NCI-H2227 treated with DMSO at 0.1 percent for 48 hours (cell line): ENCODE measurements at regions not wholly inside any gene's neighbourhood (a gene's known extent, or its start where the extent isn't known, plus 50 kb on each side); places are given as distances from the start of the nearest gene placed in this dataset.

Experiments used
- DNase-seq: peaks from one replicate; lab custom pipeline; 2025; lab: John Stamatoyannopoulos, UW

- DNase-seq, result no peak
Measured at GRCh38 chr1:108050911-108051629, 86.1 kb upstream of the VAV3 start.

GRCh38 chr1:108050158-108050557 lies 85.2 kb upstream of the VAV3 start:
- DNase-seq, result no peak

- no peak for DNase-seq
Measured at GRCh38 chr1:108049178-108049819, 84.3 kb upstream of the VAV3 start.

- no peak for DNase-seq
Measured at GRCh38 chr1:108048301-108049177, 83.6 kb upstream of the VAV3 start.

GRCh38 chr1:108047085-108047484 lies 82.1 kb upstream of the VAV3 start:
- DNase-seq, result no peak

GRCh38 chr1:108046026-108046425 lies 81.0 kb upstream of the VAV3 start:
- no peak for DNase-seq

- DNase-seq, result no peak
Measured at GRCh38 chr1:108045460-108045859, 80.5 kb upstream of the VAV3 start.

- no peak for DNase-seq
Measured at GRCh38 chr1:108044318-108044717, 79.3 kb upstream of the VAV3 start.

- no peak for DNase-seq
Measured at GRCh38 chr1:108043707-108044106, 78.7 kb upstream of the VAV3 start.

GRCh38 chr1:108042610-108043009 lies 77.6 kb upstream of the VAV3 start:
- no peak for DNase-seq

- DNase-seq, result no peak
Measured at GRCh38 chr1:108041360-108042142, 76.6 kb upstream of the VAV3 start.

GRCh38 chr1:108038653-108039236 lies 73.8 kb upstream of the VAV3 start:
- DNase-seq, result no peak

- DNase-seq, result no peak
Measured at GRCh38 chr1:108036796-108037562, 72.0 kb upstream of the VAV3 start.

- DNase-seq, result no peak
Measured at GRCh38 chr1:108034396-108034795, 69.4 kb upstream of the VAV3 start.

GRCh38 chr1:108033550-108033951 lies 68.6 kb upstream of the VAV3 start:
- no peak for DNase-seq

- DNase-seq, result no peak
Measured at GRCh38 chr1:108028841-108029388, 63.9 kb upstream of the VAV3 start.

GRCh38 chr1:108027389-108027788 lies 62.4 kb upstream of the VAV3 start:
- DNase-seq, result no peak

- DNase-seq, result no peak
Measured at GRCh38 chr1:108017698-108018097, 52.7 kb upstream of the VAV3 start.

- no peak for DNase-seq
Measured at GRCh38 chr1:108016451-108016920, 51.5 kb upstream of the VAV3 start.
